ENCODE measurements at regions not wholly inside any gene's neighbourhood (a gene's known extent, or its start where the extent isn't known, plus 50 kb on each side); places are given as distances from the start of the nearest gene placed in this dataset.

GRCh38 chr6:10098756-10099528 is 315.9 kb downstream of the TFAP2A start:
- no peaks in the 10 kb centered on the region for H3K36me3 ChIP-seq (ENCODE audit: control insufficient read depth in 1 of 2, insufficient read depth in 2 of 2, low read length in 2 of 2)
- no CpG with 5 or more reads among the region's 27 CpGs for WGBS (ENCODE audit: extremely low coverage, insufficient coverage, insufficient read length)

GRCh38 chr6:10093282-10093681 is 321.6 kb downstream of the TFAP2A start:
- Histone ChIP-seq H2BK12ac (ENCODE audit: low read length) (no peak overlapping the region), H3K4me1 (ENCODE audit: control insufficient read depth in 1 of 2, insufficient read depth in 2 of 2, low read length in 2 of 2) (no peaks in the 10 kb centered on the region), H3K79me2 (ENCODE audit: control insufficient read depth, insufficient read depth, low read length, poor library complexity) (no peaks in the 10 kb centered on the region), H4K12ac (ENCODE audit: low read depth, low read length) (no peak overlapping the region), H3K9me3 (ENCODE audit: insufficient read depth, low read depth, low read length) (peaks cover 11% of the 10 kb centered on the region), H2AK5ac (ENCODE audit: low read length) (no peak overlapping the region), H2AFZ (ENCODE audit: insufficient read depth, low read length, poor library complexity) (no peak overlapping the region), H3K23ac (ENCODE audit: low read length) (no peak overlapping the region), H3K27me3 (ENCODE audit: insufficient read depth, low read length) (no peaks in the 10 kb centered on the region), H3K4me2 (ENCODE audit: low read length) (no peak overlapping the region), H4K8ac (ENCODE audit: low read depth, low read length) (no peak overlapping the region), H2BK120ac (ENCODE audit: insufficient read depth, low read length, poor library complexity) (no peak overlapping the region), H4K91ac (ENCODE audit: low read depth, low read length) (no peak overlapping the region), H3K4ac (ENCODE audit: low read depth, low read length) (no peak overlapping the region), H2BK5ac (ENCODE audit: low read depth, low read length, poor library complexity) (no peak overlapping the region), H3K14ac (ENCODE audit: low read length) (no peak overlapping the region), H3K27ac (ENCODE audit: low read depth, low read length) (no peak overlapping the region), H3K36me3 (ENCODE audit: control insufficient read depth in 1 of 2, insufficient read depth in 2 of 2, low read length in 2 of 2) (no peaks in the 10 kb centered on the region), H3K79me1 (ENCODE audit: low read length) (no peaks in the 10 kb centered on the region), H3K9ac (ENCODE audit: low read length) (no peak overlapping the region), H3K18ac (ENCODE audit: low read length) (no peak overlapping the region), H3K4me3 (ENCODE audit: low read depth, low read length) (no peak overlapping the region)
- no peak for DNase-seq
- WGBS (ENCODE audit: extremely low coverage, insufficient coverage, insufficient read length) = no CpG with 5 or more reads among the region's 5 CpGs

More at GRCh38 chr6:10098756-10099528, 315.9 kb downstream of the TFAP2A start:
- H4K12ac ChIP-seq (ENCODE audit: low read depth, low read length) = no peak overlapping the region
- peak overlapping the region; percentile 44 for H4K8ac ChIP-seq (ENCODE audit: low read depth, low read length)
- no peaks in the 10 kb centered on the region for H3K79me2 ChIP-seq (ENCODE audit: control insufficient read depth, insufficient read depth, low read length, poor library complexity)
- no peak overlapping the region for H3K4ac ChIP-seq (ENCODE audit: low read depth, low read length)
- H3K4me2 ChIP-seq (ENCODE audit: low read length) = peak overlapping the region; percentile 31
- H4K91ac ChIP-seq (ENCODE audit: low read depth, low read length) = no peak overlapping the region
- no peak overlapping the region for H3K23ac ChIP-seq (ENCODE audit: low read length)
- H3K9me3 ChIP-seq (ENCODE audit: insufficient read depth, low read depth, low read length) = no peaks in the 10 kb centered on the region
- no peak overlapping the region for H3K9ac ChIP-seq (ENCODE audit: low read length)
- H3K18ac ChIP-seq (ENCODE audit: low read length) = no peak overlapping the region
- no peak overlapping the region for H2BK120ac ChIP-seq (ENCODE audit: insufficient read depth, low read length, poor library complexity)
- no peaks in the 10 kb centered on the region for H3K27me3 ChIP-seq (ENCODE audit: insufficient read depth, low read length)
- H3K4me1 ChIP-seq (ENCODE audit: control insufficient read depth in 1 of 2, insufficient read depth in 2 of 2, low read length in 2 of 2) = peaks cover 6 to 7% of the 10 kb centered on the region in 2 experiments
- H2BK12ac ChIP-seq (ENCODE audit: low read length) = no peak overlapping the region
- no peak overlapping the region for H2AFZ ChIP-seq (ENCODE audit: insufficient read depth, low read length, poor library complexity)
- H3K4me3 ChIP-seq (ENCODE audit: low read depth, low read length) = no peak overlapping the region
- H2BK5ac ChIP-seq (ENCODE audit: low read depth, low read length, poor library complexity) = no peak overlapping the region
- no peak overlapping the region for H2AK5ac ChIP-seq (ENCODE audit: low read length)
- H3K14ac ChIP-seq (ENCODE audit: low read length) = no peak overlapping the region
- H3K79me1 ChIP-seq (ENCODE audit: low read length) = no peaks in the 10 kb centered on the region
- peak; percentile 65 to 67 for DNase-seq
- H3K27ac ChIP-seq (ENCODE audit: low read depth, low read length) = no peak overlapping the region

- Histone ChIP-seq H3K36me3 (ENCODE audit: control insufficient read depth in 1 of 2, insufficient read depth in 2 of 2, low read length in 2 of 2) (no peaks in the 10 kb centered on the region), H3K23ac (ENCODE audit: low read length) (no peak overlapping the region), H3K9me3 (ENCODE audit: insufficient read depth, low read depth, low read length) (no peaks in the 10 kb centered on the region), H3K79me2 (ENCODE audit: control insufficient read depth, insufficient read depth, low read length, poor library complexity) (no peaks in the 10 kb centered on the region), H3K4ac (ENCODE audit: low read depth, low read length) (no peak overlapping the region), H3K4me2 (ENCODE audit: low read length) (no peak overlapping the region), H2AFZ (ENCODE audit: insufficient read depth, low read length, poor library complexity) (no peak overlapping the region), H3K9ac (ENCODE audit: low read length) (no peak overlapping the region), H3K79me1 (ENCODE audit: low read length) (no peaks in the 10 kb centered on the region), H4K12ac (ENCODE audit: low read depth, low read length) (no peak overlapping the region), H3K18ac (ENCODE audit: low read length) (no peak overlapping the region), H3K4me3 (ENCODE audit: low read depth, low read length) (no peak overlapping the region), H4K91ac (ENCODE audit: low read depth, low read length) (no peak overlapping the region), H4K8ac (ENCODE audit: low read depth, low read length) (no peak overlapping the region), H3K14ac (ENCODE audit: low read length) (no peak overlapping the region), H2BK12ac (ENCODE audit: low read length) (no peak overlapping the region), H3K27me3 (ENCODE audit: insufficient read depth, low read length) (no peaks in the 10 kb centered on the region), H2AK5ac (ENCODE audit: low read length) (no peak overlapping the region), H3K4me1 (ENCODE audit: control insufficient read depth in 1 of 2, insufficient read depth in 2 of 2, low read length in 2 of 2) (no peaks in the 10 kb centered on the region), H3K27ac (ENCODE audit: low read depth, low read length) (no peak overlapping the region), H2BK120ac (ENCODE audit: insufficient read depth, low read length, poor library complexity) (no peak overlapping the region), H2BK5ac (ENCODE audit: low read depth, low read length, poor library complexity) (no peak overlapping the region)
- no CpG with 5 or more reads among the region's 14 CpGs for WGBS (ENCODE audit: extremely low coverage, insufficient coverage, insufficient read length)
- peak; percentile 78 to 89 for DNase-seq
Observed at GRCh38 chr6:10084111-10084986, 330.5 kb downstream of the TFAP2A start.

- no peak overlapping the region for H3K18ac ChIP-seq (ENCODE audit: low read length)
Observed at GRCh38 chr6:10082385-10082784, 332.5 kb downstream of the TFAP2A start.

More at GRCh38 chr6:10082385-10082784, 332.5 kb downstream of the TFAP2A start:
- H3K23ac ChIP-seq (ENCODE audit: low read length) = no peak overlapping the region
- H3K9me3 ChIP-seq (ENCODE audit: insufficient read depth, low read depth, low read length) = no peaks in the 10 kb centered on the region
- no peak overlapping the region for H2BK5ac ChIP-seq (ENCODE audit: low read depth, low read length, poor library complexity)
- H3K9ac ChIP-seq (ENCODE audit: low read length) = no peak overlapping the region
- H3K4me3 ChIP-seq (ENCODE audit: low read depth, low read length) = no peak overlapping the region
- H4K91ac ChIP-seq (ENCODE audit: low read depth, low read length) = no peak overlapping the region
- no peak overlapping the region for H3K4me2 ChIP-seq (ENCODE audit: low read length)
- H2BK120ac ChIP-seq (ENCODE audit: insufficient read depth, low read length, poor library complexity) = no peak overlapping the region
- H3K36me3 ChIP-seq (ENCODE audit: control insufficient read depth in 1 of 2, insufficient read depth in 2 of 2, low read length in 2 of 2) = no peaks in the 10 kb centered on the region
- H4K8ac ChIP-seq (ENCODE audit: low read depth, low read length) = no peak overlapping the region
- H3K4me1 ChIP-seq (ENCODE audit: control insufficient read depth in 1 of 2, insufficient read depth in 2 of 2, low read length in 2 of 2) = no peaks in the 10 kb centered on the region
- no peaks in the 10 kb centered on the region for H3K79me2 ChIP-seq (ENCODE audit: control insufficient read depth, insufficient read depth, low read length, poor library complexity)
- no peaks in the 10 kb centered on the region for H3K27me3 ChIP-seq (ENCODE audit: insufficient read depth, low read length)
- no peak overlapping the region for H2AFZ ChIP-seq (ENCODE audit: insufficient read depth, low read length, poor library complexity)
- no peak overlapping the region for H2AK5ac ChIP-seq (ENCODE audit: low read length)
- H3K79me1 ChIP-seq (ENCODE audit: low read length) = no peaks in the 10 kb centered on the region
- no peak overlapping the region for H3K4ac ChIP-seq (ENCODE audit: low read depth, low read length)
- DNase-seq = peak in 1 of 2 donors; percentile 43
- H3K27ac ChIP-seq (ENCODE audit: low read depth, low read length) = no peak overlapping the region
- H2BK12ac ChIP-seq (ENCODE audit: low read length) = no peak overlapping the region
- no CpG with 5 or more reads among the region's 1 CpG for WGBS (ENCODE audit: extremely low coverage, insufficient coverage, insufficient read length)
- H4K12ac ChIP-seq (ENCODE audit: low read depth, low read length) = no peak overlapping the region
- no peak overlapping the region for H3K14ac ChIP-seq (ENCODE audit: low read length)
